ENCODE measurements at regions not wholly inside any gene's neighbourhood (a gene's known extent, or its start where the extent isn't known, plus 50 kb on each side); places are given as distances from the start of the nearest gene placed in this dataset.

GRCh38 chr2:133690780-133691179 is 122.5 kb upstream of the NCKAP5 start (continued):
- TF ChIP-seq, protein P1, sequence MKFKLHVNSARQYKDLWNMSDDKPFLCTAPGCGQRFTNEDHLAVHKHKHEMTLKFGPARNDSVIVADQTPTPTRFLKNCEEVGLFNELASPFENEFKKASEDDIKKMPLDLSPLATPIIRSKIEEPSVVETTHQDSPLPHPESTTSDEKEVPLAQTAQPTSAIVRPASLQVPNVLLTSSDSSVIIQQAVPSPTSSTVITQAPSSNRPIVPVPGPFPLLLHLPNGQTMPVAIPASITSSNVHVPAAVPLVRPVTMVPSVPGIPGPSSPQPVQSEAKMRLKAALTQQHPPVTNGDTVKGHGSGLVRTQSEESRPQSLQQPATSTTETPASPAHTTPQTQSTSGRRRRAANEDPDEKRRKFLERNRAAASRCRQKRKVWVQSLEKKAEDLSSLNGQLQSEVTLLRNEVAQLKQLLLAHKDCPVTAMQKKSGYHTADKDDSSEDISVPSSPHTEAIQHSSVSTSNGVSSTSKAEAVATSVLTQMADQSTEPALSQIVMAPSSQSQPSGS (IDR thresholded peaks at IDR 0.05; ENCODE audit: low read length) = no peak
- no peak for TF ChIP-seq HDGF (IDR thresholded peaks at IDR 0.05)
- no peak for TF ChIP-seq CBFB (IDR thresholded peaks at IDR 0.05; ENCODE audit: low read depth)
- no peak for TF ChIP-seq BCL3 (IDR thresholded peaks at IDR 0.05; ENCODE audit: borderline replicate concordance, insufficient read depth, low read depth, low read length, poor library complexity, severe bottlenecking)
- no peak for TF ChIP-seq SIN3A (IDR thresholded peaks at IDR 0.05; ENCODE audit: low read depth, low read length)
- TF ChIP-seq SMC3 (IDR thresholded peaks at IDR 0.05; ENCODE audit: borderline replicate concordance, low read length) = no peak
- no peak for TF ChIP-seq MEF2A (IDR thresholded peaks at IDR 0.05; ENCODE audit: insufficient read depth, low read depth, low read length)
- TF ChIP-seq POLR2AphosphoS5 (IDR thresholded peaks at IDR 0.05; ENCODE audit: low read length) = no peak
- no peak for TF ChIP-seq FOXK2 (IDR thresholded peaks at IDR 0.05)
- no peak for TF ChIP-seq DPF2 (IDR thresholded peaks at IDR 0.05)
- TF ChIP-seq, protein P2, sequence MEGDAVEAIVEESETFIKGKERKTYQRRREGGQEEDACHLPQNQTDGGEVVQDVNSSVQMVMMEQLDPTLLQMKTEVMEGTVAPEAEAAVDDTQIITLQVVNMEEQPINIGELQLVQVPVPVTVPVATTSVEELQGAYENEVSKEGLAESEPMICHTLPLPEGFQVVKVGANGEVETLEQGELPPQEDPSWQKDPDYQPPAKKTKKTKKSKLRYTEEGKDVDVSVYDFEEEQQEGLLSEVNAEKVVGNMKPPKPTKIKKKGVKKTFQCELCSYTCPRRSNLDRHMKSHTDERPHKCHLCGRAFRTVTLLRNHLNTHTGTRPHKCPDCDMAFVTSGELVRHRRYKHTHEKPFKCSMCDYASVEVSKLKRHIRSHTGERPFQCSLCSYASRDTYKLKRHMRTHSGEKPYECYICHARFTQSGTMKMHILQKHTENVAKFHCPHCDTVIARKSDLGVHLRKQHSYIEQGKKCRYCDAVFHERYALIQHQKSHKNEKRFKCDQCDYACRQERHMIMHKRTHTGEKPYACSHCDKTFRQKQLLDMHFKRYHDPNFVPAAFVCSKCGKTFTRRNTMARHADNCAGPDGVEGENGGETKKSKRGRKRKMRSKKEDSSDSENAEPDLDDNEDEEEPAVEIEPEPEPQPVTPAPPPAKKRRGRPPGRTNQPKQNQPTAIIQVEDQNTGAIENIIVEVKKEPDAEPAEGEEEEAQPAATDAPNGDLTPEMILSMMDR (IDR thresholded peaks at IDR 0.05 in 2 of 3, conservative IDR thresholded peaks at IDR 0.05 in 1 of 3; ENCODE audit: control insufficient read depth in 2 of 3, extremely low read depth in 1 of 3, insufficient read depth in 1 of 3, low read depth in 3 of 3, low read length in 3 of 3) = no peak

Data from GM12878 (cell line).